Stomach (tissue), 8 donors: ENCODE measurements at regions not wholly inside any gene's neighbourhood (a gene's known extent, or its start where the extent isn't known, plus 50 kb on each side); places are given as distances from the start of the nearest gene placed in this dataset.
A peak's percentile ranks its signal among the peaks of the same experiment; 100 is the strongest.

ENCODE experiments used
- DNase-seq, 2 donors: peaks; one replicate each; pipeline versions ENCODE4 v3.0.0 to v3.0.0-alpha.2; 2013 to 2019
- H3K27ac ChIP-seq, 5 donors: fragments of 200-600 bp in 4 of 5; sonication (generic) in 4 of 5; one replicate each; pipeline ENCODE4 v1.5.1; 2013 to 2019; ENCODE audit warnings: mild to moderate bottlenecking in 1 of 5, moderate library complexity in 1 of 5
- H3K27me3 ChIP-seq, 3 donors: fragments of 200-600 bp; sonication (generic); one replicate each; pipeline ENCODE4 v1.5.1; 2017 to 2019; ENCODE audit warnings: mixed run types in 1 of 3
- H3K36me3 ChIP-seq, 4 donors: fragments of 200-600 bp; sonication (generic); 1 replicate in 3 of 4; 2 replicates in 1 of 4; pipeline ENCODE4 v1.5.1; 2016 to 2019
- H3K4me1 ChIP-seq, 4 donors: fragments of 200-600 bp; sonication (generic); one replicate each; pipeline ENCODE4 v1.5.1; 2016 to 2019
- H3K4me3 ChIP-seq, 4 donors: fragments of 200-600 bp; sonication (generic) in 3 of 4; one replicate each; pipeline ENCODE4 v1.5.1; 2016 to 2019; ENCODE audit warnings: mild to moderate bottlenecking in 1 of 4
- H3K9me3 ChIP-seq, 4 donors: fragments of 200-600 bp; sonication (generic); one replicate each; pipeline ENCODE4 v1.5.1; 2016 to 2019
- CTCF ChIP-seq, 7 experiments: fragments of 450-650 bp in 4 of 7; fragments of 200-600 bp in 3 of 7; sonication (generic) in 3 of 7; IDR thresholded peaks; one replicate each; pipeline ENCODE4 v1.5.1; 2016 to 2019; ENCODE audit warnings: antibody characterized with exemption in 7 of 7, control low read depth in 2 of 7, mild to moderate bottlenecking in 1 of 7
- EP300 ChIP-seq: sonication (generic); formaldehyde crosslinking; IDR thresholded peaks from one replicate; pipeline ENCODE4 v1.6.1; 2017; ENCODE audit warnings: antibody characterized with exemption
- POLR2A ChIP-seq, 4 donors: fragments of 450-650 bp; IDR thresholded peaks; one replicate each; pipeline ENCODE4 v1.6.1; 2016; ENCODE audit warnings: antibody characterized with exemption in 4 of 4, control low read depth in 2 of 4, mild to moderate bottlenecking in 1 of 4, moderate library complexity in 1 of 4
- POLR2AphosphoS5 ChIP-seq, 3 donors: sonication (generic); formaldehyde crosslinking; IDR thresholded peaks; one replicate each; pipeline ENCODE4 v1.6.1; 2016; ENCODE audit warnings: antibody characterized with exemption in 3 of 3
- WGBS, 5 donors: extraction: QIAGEN DNeasy Blood & Tissue Kit in 3 of 5; methylation state at CpG; one replicate each; pipeline versions ENCODE4 v1.1.5 to v1.1.7; 2013 to 2018; 5-methylcytosine and 5-hydroxymethylcytosine counted together
- intact Hi-C: fragments of 100-400 bp; cut with DNase I; formaldehyde crosslinking; loops from one replicate; pipeline ENCODE4 v1.15.1; 2023; ENCODE audit warnings: low total_unique reads
- donor health status: healthy with polysubstance abuse.
- donor health status: Bipolar disorder and iron deficiency.
- donor health status: healthy.

- intact Hi-C loops = no loop called here
- no peak for TF ChIP-seq EP300
- TF ChIP-seq POLR2AphosphoS5 (IDR thresholded peaks at IDR 0.05) = no peak
- no peak for TF ChIP-seq CTCF (IDR thresholded peaks at IDR 0.05)
- TF ChIP-seq POLR2A (IDR thresholded peaks at IDR 0.05) = no peak
- no peak for DNase-seq
- no peak overlapping the region for H3K27ac ChIP-seq
- no peaks in the 10 kb centered on the region for H3K9me3 ChIP-seq
- peaks cover 4 to 20% (median 8%) of the 10 kb centered on the region in 4 donors for H3K4me1 ChIP-seq
- H3K4me3 ChIP-seq = no peak overlapping the region
- no peaks in the 10 kb centered on the region for H3K27me3 ChIP-seq
- WGBS, 5 donors = 86 to 95% (median 94%) methylated on average over 8 of the region's 8 CpGs
- no peaks in the 10 kb centered on the region for H3K36me3 ChIP-seq
Observed at GRCh38 chr6:131362696-131363095, 210.3 kb upstream of the ARG1 start.

- no peaks in the 10 kb centered on the region for H3K27me3 ChIP-seq
- intact Hi-C loops = no loop called here
- DNase-seq = no peak
- no peak overlapping the region for H3K27ac ChIP-seq
- H3K36me3 ChIP-seq = no peaks in the 10 kb centered on the region
- TF ChIP-seq EP300 = no peak
- TF ChIP-seq POLR2AphosphoS5 (IDR thresholded peaks at IDR 0.05) = no peak
- no peak for TF ChIP-seq POLR2A (IDR thresholded peaks at IDR 0.05)
- 71 to 89% (median 82%) methylated on average over 1 of the region's 1 CpG for WGBS, 5 donors
- peaks cover 12 to 35% (median 20%) of the 10 kb centered on the region in 4 donors for H3K4me1 ChIP-seq
- no peaks in the 10 kb centered on the region for H3K9me3 ChIP-seq
- no peak overlapping the region for H3K4me3 ChIP-seq
Observed at GRCh38 chr6:131363947-131364834, 208.8 kb upstream of the ARG1 start.

- Histone ChIP-seq H3K27me3 (no peaks in the 10 kb centered on the region), H3K4me3 (no peak overlapping the region), H3K9me3 (no peaks in the 10 kb centered on the region), H3K27ac (peak overlapping the region in 1 of 5 donors; percentile 26), H3K4me1 (peaks cover 12 to 38% (median 21%) of the 10 kb centered on the region in 4 donors), H3K36me3 (no peaks in the 10 kb centered on the region)
- intact Hi-C loops = no loop called here
- TF ChIP-seq POLR2AphosphoS5 (IDR thresholded peaks at IDR 0.05) (no peak), CTCF (IDR thresholded peaks at IDR 0.05) (no peak)
- peak in 1 of 2 donors; percentile 54 for DNase-seq
- WGBS, 5 donors = 40 to 76% (median 56%) methylated on average over 2 of the region's 2 CpGs
Observed at GRCh38 chr6:131366223-131366622, 206.8 kb upstream of the ARG1 start.

GRCh38 chr6:131367206-131367873 lies 205.7 kb upstream of the ARG1 start:
- TF ChIP-seq CTCF (IDR thresholded peaks at IDR 0.05) (no peak), POLR2AphosphoS5 (IDR thresholded peaks at IDR 0.05) (no peak), EP300 (no peak), POLR2A (IDR thresholded peaks at IDR 0.05) (no peak)
- H3K4me3 ChIP-seq = no peak overlapping the region
- no peak overlapping the region for H3K27ac ChIP-seq
- intact Hi-C loops = no loop called here
- no peaks in the 10 kb centered on the region for H3K36me3 ChIP-seq
- H3K9me3 ChIP-seq = no peaks in the 10 kb centered on the region
- H3K4me1 ChIP-seq = peaks cover 12 to 38% (median 21%) of the 10 kb centered on the region in 4 donors
- peak in 1 of 2 donors; percentile 48 for DNase-seq
- no peaks in the 10 kb centered on the region for H3K27me3 ChIP-seq
- 66 to 81% (median 73%) methylated on average over 10 of the region's 10 CpGs for WGBS, 5 donors
